ENCODE measurements at regions not wholly inside any gene's neighbourhood (a gene's known extent, or its start where the extent isn't known, plus 50 kb on each side); places are given as distances from the start of the nearest gene placed in this dataset.

DNA sequence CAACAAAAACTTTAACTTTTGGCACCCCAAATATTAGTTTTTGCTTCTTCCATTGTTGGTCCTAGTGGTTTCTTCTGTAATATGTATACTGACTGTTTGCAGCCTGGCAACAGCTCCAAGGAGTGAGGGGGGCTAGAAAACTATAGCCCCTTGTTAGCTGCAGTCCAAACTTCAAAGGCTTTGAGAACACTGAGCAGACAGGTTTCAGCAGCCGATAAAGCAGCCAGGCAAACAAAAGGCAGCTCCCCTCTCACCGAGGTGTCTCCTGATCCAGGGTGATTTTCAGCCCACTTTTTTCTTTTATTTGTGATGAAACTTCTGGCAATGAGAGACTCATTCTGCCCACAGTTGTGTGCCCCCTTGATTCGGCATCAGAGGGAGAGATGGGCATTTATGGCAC, 80.7 kb downstream of the OLIG3 start:
- TF ChIP-seq, protein P1, sequence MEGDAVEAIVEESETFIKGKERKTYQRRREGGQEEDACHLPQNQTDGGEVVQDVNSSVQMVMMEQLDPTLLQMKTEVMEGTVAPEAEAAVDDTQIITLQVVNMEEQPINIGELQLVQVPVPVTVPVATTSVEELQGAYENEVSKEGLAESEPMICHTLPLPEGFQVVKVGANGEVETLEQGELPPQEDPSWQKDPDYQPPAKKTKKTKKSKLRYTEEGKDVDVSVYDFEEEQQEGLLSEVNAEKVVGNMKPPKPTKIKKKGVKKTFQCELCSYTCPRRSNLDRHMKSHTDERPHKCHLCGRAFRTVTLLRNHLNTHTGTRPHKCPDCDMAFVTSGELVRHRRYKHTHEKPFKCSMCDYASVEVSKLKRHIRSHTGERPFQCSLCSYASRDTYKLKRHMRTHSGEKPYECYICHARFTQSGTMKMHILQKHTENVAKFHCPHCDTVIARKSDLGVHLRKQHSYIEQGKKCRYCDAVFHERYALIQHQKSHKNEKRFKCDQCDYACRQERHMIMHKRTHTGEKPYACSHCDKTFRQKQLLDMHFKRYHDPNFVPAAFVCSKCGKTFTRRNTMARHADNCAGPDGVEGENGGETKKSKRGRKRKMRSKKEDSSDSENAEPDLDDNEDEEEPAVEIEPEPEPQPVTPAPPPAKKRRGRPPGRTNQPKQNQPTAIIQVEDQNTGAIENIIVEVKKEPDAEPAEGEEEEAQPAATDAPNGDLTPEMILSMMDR (IDR thresholded peaks at IDR 0.05; ENCODE audit: extremely low read depth, insufficient read depth, missing control alignments) = no peak
- no peak for DNase-seq (ENCODE audit: low spot score)
- in situ Hi-C loops (cut with MboI; ENCODE audit: low pct_unique_long_range_greater_than_20kb, low sequenced_read_pairs, unreplicated experiment) = no loop called here

DNA sequence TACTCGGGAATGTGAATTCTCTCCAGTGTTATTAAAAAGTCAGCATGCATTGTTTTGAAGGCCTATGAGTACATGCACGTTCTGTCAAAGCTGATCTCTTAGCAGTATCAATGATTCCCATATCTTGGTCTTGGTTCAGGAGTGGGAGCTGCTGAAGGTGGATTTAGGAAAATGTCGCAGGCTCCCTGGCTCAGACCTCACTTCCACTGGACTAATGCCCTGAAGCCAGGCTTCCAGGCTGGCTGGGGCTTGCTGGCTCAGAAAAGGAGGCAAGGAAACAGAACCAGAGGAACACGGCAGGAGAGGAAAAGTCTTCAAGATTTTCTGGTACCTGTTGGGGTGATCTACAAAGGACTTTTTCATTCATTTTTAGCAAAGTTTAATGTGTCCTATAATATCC, 81.6 kb downstream of the OLIG3 start:
- DNase-seq (ENCODE audit: low spot score) = no peak
- TF ChIP-seq, protein P1 (IDR thresholded peaks at IDR 0.05; ENCODE audit: extremely low read depth, insufficient read depth, missing control alignments) = no peak
- in situ Hi-C loops (cut with MboI; ENCODE audit: low pct_unique_long_range_greater_than_20kb, low sequenced_read_pairs, unreplicated experiment) = no loop called here

DNA sequence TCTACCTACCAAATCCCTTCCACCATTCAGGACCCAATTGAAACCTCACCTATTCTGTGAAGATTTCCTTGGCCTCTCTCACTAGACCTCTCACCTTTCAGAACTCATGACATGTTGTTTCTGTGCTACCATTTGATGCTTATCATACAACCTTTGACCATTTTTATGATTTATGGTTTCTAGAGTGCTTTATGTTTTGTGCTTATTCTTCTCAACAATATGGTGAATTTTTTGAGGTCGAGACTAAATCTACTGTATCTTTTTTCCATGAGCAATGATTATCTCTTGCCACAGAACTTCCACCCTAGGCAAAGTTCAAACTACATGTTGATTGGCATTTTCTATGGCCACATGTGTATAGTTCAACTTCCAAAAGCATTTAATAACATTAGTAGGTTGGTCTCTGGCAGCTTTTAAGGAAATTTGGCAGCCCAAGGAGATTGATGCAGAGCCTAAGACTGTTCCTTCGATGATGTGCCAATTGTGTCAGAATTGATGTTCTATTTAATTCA, 84.9 kb downstream of the OLIG3 start:
- no peak for DNase-seq (ENCODE audit: low spot score)
- TF ChIP-seq, protein P1 (IDR thresholded peaks at IDR 0.05; ENCODE audit: extremely low read depth, insufficient read depth, missing control alignments) = no peak
- in situ Hi-C loops (cut with MboI; ENCODE audit: low pct_unique_long_range_greater_than_20kb, low sequenced_read_pairs, unreplicated experiment) = no loop called here

DNA sequence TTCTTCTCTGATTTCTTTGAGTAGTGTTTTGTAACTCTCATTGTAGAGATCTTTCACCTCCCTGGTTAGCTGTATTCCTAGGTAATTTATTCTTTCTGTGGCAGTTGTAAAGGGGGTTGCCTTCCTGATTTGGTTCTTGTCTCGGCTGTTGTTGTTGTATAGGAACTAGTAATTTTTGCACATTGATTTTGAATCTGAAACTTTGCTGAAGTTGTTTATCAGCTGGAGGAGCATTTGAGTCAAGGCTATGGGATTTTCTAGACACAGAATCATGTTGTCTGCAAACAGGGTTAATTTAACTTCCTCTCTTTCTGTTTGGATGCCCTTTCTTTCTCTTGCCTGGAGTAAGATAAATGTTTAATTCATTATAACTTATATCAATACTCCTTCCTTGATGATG, 86.4 kb downstream of the OLIG3 start:
- no peak for DNase-seq (ENCODE audit: low spot score)
- TF ChIP-seq, protein P1 (IDR thresholded peaks at IDR 0.05; ENCODE audit: extremely low read depth, insufficient read depth, missing control alignments) = no peak
- in situ Hi-C loops (cut with MboI; ENCODE audit: low pct_unique_long_range_greater_than_20kb, low sequenced_read_pairs, unreplicated experiment) = no loop called here

DNA sequence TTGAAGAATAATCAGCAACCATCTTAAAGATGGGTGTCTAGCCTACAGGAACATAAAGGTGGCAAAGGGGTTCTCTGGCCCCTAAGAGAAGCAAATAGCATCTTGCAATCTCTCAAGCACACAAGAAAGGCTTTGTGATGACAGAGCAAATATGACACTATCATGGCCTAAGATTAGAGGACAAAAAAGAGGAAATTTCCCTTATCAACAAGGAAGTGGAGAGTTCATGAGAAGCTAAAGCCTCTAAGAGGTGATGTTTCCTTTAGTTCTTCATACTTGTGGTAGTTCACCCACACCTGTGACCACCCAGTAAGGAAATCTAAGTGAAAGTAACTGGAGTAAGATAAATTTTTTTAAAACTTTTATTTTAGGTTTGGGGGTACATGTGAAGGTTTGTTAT, 88.4 kb downstream of the OLIG3 start:
- in situ Hi-C loops (cut with MboI; ENCODE audit: low pct_unique_long_range_greater_than_20kb, low sequenced_read_pairs, unreplicated experiment) = no loop called here
- DNase-seq (ENCODE audit: low spot score) = no peak
- TF ChIP-seq, protein P1 (IDR thresholded peaks at IDR 0.05; ENCODE audit: extremely low read depth, insufficient read depth, missing control alignments) = no peak

DNA sequence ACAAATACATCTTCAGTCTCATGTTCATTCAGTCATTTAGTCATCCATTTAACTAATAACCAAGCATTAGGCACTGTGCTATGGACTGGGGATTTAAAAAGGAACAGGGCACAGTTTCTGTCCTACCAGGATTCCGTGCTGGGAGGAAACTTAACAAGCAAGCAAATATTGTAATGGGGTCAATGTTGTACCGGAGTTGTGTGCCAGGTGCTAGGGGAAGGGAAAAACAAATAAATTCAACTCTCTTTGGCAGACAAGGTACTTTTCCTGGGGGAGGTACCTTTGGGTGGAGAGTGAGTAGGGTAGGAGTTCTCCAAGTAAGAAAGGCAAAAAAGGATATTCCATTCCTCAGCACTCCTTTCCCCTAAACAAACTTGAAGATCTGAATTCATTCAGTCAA, 90.3 kb downstream of the OLIG3 start:
- in situ Hi-C loops (cut with MboI; ENCODE audit: low pct_unique_long_range_greater_than_20kb, low sequenced_read_pairs, unreplicated experiment) = no loop called here
- TF ChIP-seq, protein P1 (IDR thresholded peaks at IDR 0.05; ENCODE audit: extremely low read depth, insufficient read depth, missing control alignments) = no peak
- DNase-seq (ENCODE audit: low spot score) = no peak

DNA sequence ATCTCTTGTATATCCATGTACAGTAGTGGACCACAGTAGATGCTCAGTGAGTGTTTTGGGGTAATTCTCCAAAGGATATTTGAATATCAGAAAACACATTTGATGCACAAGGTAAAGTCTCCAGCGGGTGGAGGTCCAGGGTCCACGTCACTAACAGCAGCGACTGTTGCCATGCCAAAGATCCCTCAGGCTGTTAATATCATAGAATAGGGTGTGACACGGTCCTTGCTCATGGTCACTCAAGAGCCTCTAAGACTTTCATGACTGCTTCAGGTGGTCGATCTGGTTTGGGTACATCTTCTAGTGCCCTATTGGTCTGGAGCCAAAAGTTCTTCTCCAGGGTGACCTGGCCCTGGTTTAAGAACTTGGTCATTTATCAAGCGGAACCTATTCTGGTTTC, 90.8 kb downstream of the OLIG3 start:
- TF ChIP-seq, protein P1 (IDR thresholded peaks at IDR 0.05; ENCODE audit: extremely low read depth, insufficient read depth, missing control alignments) = no peak
- in situ Hi-C loops (cut with MboI; ENCODE audit: low pct_unique_long_range_greater_than_20kb, low sequenced_read_pairs, unreplicated experiment) = no loop called here
- no peak for DNase-seq (ENCODE audit: low spot score)
